ENCODE measurements at regions not wholly inside any gene's neighbourhood (a gene's known extent, or its start where the extent isn't known, plus 50 kb on each side); places are given as distances from the start of the nearest gene placed in this dataset.

- DNase-seq (ENCODE audit: low read depth in 2 of 2), result no peak
These were observed 145.4 kb upstream of the EYS start for GRCh38 chr6:65852369-65852852.

GRCh38 chr6:65830151-65830550 is 123.1 kb upstream of the EYS start:
- no peak for DNase-seq (ENCODE audit: low read depth in 2 of 2)

- DNase-seq (ENCODE audit: low read depth in 2 of 2), result no peak
These were observed 112.1 kb upstream of the EYS start for GRCh38 chr6:65819152-65819551.

- no peak for DNase-seq (ENCODE audit: low read depth in 2 of 2)
These were observed 111.5 kb upstream of the EYS start for GRCh38 chr6:65818576-65818975.

GRCh38 chr6:65816991-65817390 is 110.0 kb upstream of the EYS start:
- no peak for DNase-seq (ENCODE audit: low read depth in 2 of 2)

GRCh38 chr6:65814071-65814470 is 107.0 kb upstream of the EYS start:
- DNase-seq (ENCODE audit: low read depth in 2 of 2), result no peak

GRCh38 chr6:65803186-65803585 is 96.2 kb upstream of the EYS start:
- no peak for DNase-seq (ENCODE audit: low read depth in 2 of 2)

GRCh38 chr6:65799389-65799788 is 92.4 kb upstream of the EYS start:
- no peak for DNase-seq (ENCODE audit: low read depth in 2 of 2)

GRCh38 chr6:65798280-65799014 is 91.4 kb upstream of the EYS start:
- DNase-seq (ENCODE audit: low read depth in 2 of 2), result no peak

GRCh38 chr6:65790666-65791065 is 83.6 kb upstream of the EYS start:
- DNase-seq (ENCODE audit: low read depth in 2 of 2), result no peak

- no peak for DNase-seq (ENCODE audit: low read depth in 2 of 2)
These were observed 80.8 kb upstream of the EYS start for GRCh38 chr6:65787787-65788186.

GRCh38 chr6:65786815-65787214 is 79.8 kb upstream of the EYS start:
- no peak for DNase-seq (ENCODE audit: low read depth in 2 of 2)

- no peak for DNase-seq (ENCODE audit: low read depth in 2 of 2)
These were observed 73.7 kb upstream of the EYS start for GRCh38 chr6:65780691-65781090.

GRCh38 chr6:65776332-65776731 is 69.3 kb upstream of the EYS start:
- DNase-seq (ENCODE audit: low read depth in 2 of 2), result no peak

GRCh38 chr6:65771946-65772345 is 64.9 kb upstream of the EYS start:
- no peak for DNase-seq (ENCODE audit: low read depth in 2 of 2)

- DNase-seq (ENCODE audit: low read depth in 2 of 2), result no peak
These were observed 54.9 kb upstream of the EYS start for GRCh38 chr6:65761890-65762289.

- DNase-seq (ENCODE audit: low read depth in 2 of 2), result no peak
These were observed 53.3 kb upstream of the EYS start for GRCh38 chr6:65760285-65760684.
